ENCODE measurements at regions not wholly inside any gene's neighbourhood (a gene's known extent, or its start where the extent isn't known, plus 50 kb on each side); places are given as distances from the start of the nearest gene placed in this dataset.

- no peak for DNase-seq
- H3K4me3 Mint-ChIP-seq, result no peak overlapping the region
- POLR2A ChIA-PET, result no interaction called here
- H3K9me3 Mint-ChIP-seq, result no peaks in the 10 kb centered on the region
- peaks cover 2% of the 10 kb centered on the region for H3K27me3 Mint-ChIP-seq
- no peaks in the 10 kb centered on the region for H3K4me1 Mint-ChIP-seq
- no peak overlapping the region for H3K27ac Mint-ChIP-seq
- H3K36me3 Mint-ChIP-seq, result no peaks in the 10 kb centered on the region
- ATAC-seq (ENCODE audit: low read depth), result no peak
Measured at GRCh38 chr7:24508316-24508715, 64.9 kb upstream of the PALS2 start.

GRCh38 chr7:24510759-24511158 is 62.5 kb upstream of the PALS2 start:
- POLR2A ChIA-PET, result no interaction called here
- Mint-ChIP-seq H3K4me1 (no peaks in the 10 kb centered on the region), H3K9me3 (no peaks in the 10 kb centered on the region), H3K27me3 (no peaks in the 10 kb centered on the region), H3K27ac (no peak overlapping the region), H3K36me3 (no peaks in the 10 kb centered on the region), H3K4me3 (no peak overlapping the region)
- DNase-seq, result no peak
- ATAC-seq (ENCODE audit: low read depth), result no peak

- Mint-ChIP-seq H3K27me3 (peaks cover 27% of the 10 kb centered on the region), H3K4me3 (no peak overlapping the region), H3K36me3 (no peaks in the 10 kb centered on the region), H3K9me3 (no peaks in the 10 kb centered on the region), H3K4me1 (no peaks in the 10 kb centered on the region), H3K27ac (no peak overlapping the region)
- POLR2A ChIA-PET, result no interaction called here
- DNase-seq (no peak), ATAC-seq (ENCODE audit: low read depth) (no peak)
Measured at GRCh38 chr7:24517166-24517565, 56.1 kb upstream of the PALS2 start.

GRCh38 chr7:24521917-24522623 is 51.2 kb upstream of the PALS2 start:
- Mint-ChIP-seq H3K4me3 (no peak overlapping the region), H3K27me3 (peaks cover 39% of the 10 kb centered on the region), H3K4me1 (no peaks in the 10 kb centered on the region), H3K9me3 (no peaks in the 10 kb centered on the region), H3K36me3 (no peaks in the 10 kb centered on the region), H3K27ac (no peak overlapping the region)
- DNase-seq (no peak), ATAC-seq (ENCODE audit: low read depth) (no peak)
- POLR2A ChIA-PET, result no interaction called here

Data from activated naive CD8-positive, alpha-beta T cell treated with anti-CD3 and anti-CD28 coated beads, Interleukin-2, amount 10 ng/mL, durations not matched to agents 7 days and 5 days (primary cell).